IMR-90 (cell line): ENCODE measurements at regions not wholly inside any gene's neighbourhood (a gene's known extent, or its start where the extent isn't known, plus 50 kb on each side); places are given as distances from the start of the nearest gene placed in this dataset.

ENCODE experiments used
- BHLHE40 ChIP-seq: fragments of 150-350 bp; IDR thresholded peaks from 2 replicates; pipeline ENCODE4 v1.6.1; 2016; ENCODE audit warnings: mild to moderate bottlenecking, low read depth, low read length
- CEBPB ChIP-seq: IDR thresholded peaks from 2 replicates; pipeline ENCODE4 v1.6.1; 2012; ENCODE audit warnings: low read depth, low read length, improper control_type of control experiment
- CHD1 ChIP-seq: IDR thresholded peaks from 2 replicates; pipeline ENCODE4 v1.6.1; 2012; ENCODE audit warnings: low read depth, low read length, improper control_type of control experiment
- MAZ ChIP-seq: IDR thresholded peaks from 2 replicates; pipeline ENCODE4 v1.6.1; 2012; ENCODE audit warnings: low read depth, mild to moderate bottlenecking, low read length, improper control_type of control experiment, moderate library complexity, borderline replicate concordance
- MXI1 ChIP-seq: IDR thresholded peaks from 2 replicates; pipeline ENCODE4 v1.6.1; 2012; ENCODE audit warnings: low read depth, mild to moderate bottlenecking, low read length, moderate library complexity, borderline replicate concordance
- POLR2A ChIP-seq: IDR thresholded peaks from 2 replicates; pipeline ENCODE4 v1.6.1; 2012; ENCODE audit warnings: mild to moderate bottlenecking, low read depth, low read length
- RFX5 ChIP-seq: IDR thresholded peaks from 2 replicates; pipeline ENCODE4 v1.8.0; 2012; ENCODE audit warnings: low read depth, mild to moderate bottlenecking, low read length, moderate library complexity
- SMC3 ChIP-seq: fragments of 150-350 bp; IDR thresholded peaks from 2 replicates; pipeline ENCODE4 v1.6.1; 2016; ENCODE audit warnings: low read depth, mild to moderate bottlenecking, antibody characterized with exemption, low read length, moderate library complexity
- TF ChIP-seq, protein P1 (sequence below): conservative IDR thresholded peaks from 2 replicates; pipeline ENCODE4 v1.5.1; 2012; ENCODE audit warnings: mild to moderate bottlenecking, low read depth, low read length, improper control_type of control experiment

GRCh38 chr4:176387571-176387970, 67.8 kb downstream of the SPCS3 start:
- TF ChIP-seq, protein P1, sequence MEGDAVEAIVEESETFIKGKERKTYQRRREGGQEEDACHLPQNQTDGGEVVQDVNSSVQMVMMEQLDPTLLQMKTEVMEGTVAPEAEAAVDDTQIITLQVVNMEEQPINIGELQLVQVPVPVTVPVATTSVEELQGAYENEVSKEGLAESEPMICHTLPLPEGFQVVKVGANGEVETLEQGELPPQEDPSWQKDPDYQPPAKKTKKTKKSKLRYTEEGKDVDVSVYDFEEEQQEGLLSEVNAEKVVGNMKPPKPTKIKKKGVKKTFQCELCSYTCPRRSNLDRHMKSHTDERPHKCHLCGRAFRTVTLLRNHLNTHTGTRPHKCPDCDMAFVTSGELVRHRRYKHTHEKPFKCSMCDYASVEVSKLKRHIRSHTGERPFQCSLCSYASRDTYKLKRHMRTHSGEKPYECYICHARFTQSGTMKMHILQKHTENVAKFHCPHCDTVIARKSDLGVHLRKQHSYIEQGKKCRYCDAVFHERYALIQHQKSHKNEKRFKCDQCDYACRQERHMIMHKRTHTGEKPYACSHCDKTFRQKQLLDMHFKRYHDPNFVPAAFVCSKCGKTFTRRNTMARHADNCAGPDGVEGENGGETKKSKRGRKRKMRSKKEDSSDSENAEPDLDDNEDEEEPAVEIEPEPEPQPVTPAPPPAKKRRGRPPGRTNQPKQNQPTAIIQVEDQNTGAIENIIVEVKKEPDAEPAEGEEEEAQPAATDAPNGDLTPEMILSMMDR: no peak
- no peak for TF ChIP-seq POLR2A
- no peak for TF ChIP-seq MXI1
- no peak for TF ChIP-seq BHLHE40
- no peak for TF ChIP-seq MAZ
- TF ChIP-seq CEBPB: no peak
- no peak for TF ChIP-seq CHD1
- no peak for TF ChIP-seq SMC3
- TF ChIP-seq RFX5: no peak
